ENCODE measurements at regions not wholly inside any gene's neighbourhood (a gene's known extent, or its start where the extent isn't known, plus 50 kb on each side); places are given as distances from the start of the nearest gene placed in this dataset.

DNA sequence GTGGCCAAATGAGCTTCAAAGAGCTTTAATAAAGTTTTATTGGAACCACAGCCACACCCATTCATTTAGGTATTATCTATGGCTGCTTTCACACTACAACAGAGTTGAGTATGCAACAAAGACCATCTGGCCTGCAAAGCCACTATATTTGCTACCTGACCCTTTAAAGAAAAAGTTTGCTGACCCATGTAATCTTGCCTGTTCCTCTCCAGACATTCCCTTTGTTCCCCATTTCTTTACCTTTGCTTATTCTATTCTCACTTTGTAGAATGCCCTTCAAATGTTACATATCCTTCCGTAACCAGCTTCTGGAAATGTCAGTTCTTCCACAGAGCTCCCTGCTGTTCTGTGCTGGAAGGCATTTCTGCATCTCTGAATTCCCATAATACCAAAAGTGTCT is 320.2 kb downstream of the TLE1 start:
- H3K27ac ChIP-seq (replicated peaks in 1 of 4), result no peak overlapping the region

DNA sequence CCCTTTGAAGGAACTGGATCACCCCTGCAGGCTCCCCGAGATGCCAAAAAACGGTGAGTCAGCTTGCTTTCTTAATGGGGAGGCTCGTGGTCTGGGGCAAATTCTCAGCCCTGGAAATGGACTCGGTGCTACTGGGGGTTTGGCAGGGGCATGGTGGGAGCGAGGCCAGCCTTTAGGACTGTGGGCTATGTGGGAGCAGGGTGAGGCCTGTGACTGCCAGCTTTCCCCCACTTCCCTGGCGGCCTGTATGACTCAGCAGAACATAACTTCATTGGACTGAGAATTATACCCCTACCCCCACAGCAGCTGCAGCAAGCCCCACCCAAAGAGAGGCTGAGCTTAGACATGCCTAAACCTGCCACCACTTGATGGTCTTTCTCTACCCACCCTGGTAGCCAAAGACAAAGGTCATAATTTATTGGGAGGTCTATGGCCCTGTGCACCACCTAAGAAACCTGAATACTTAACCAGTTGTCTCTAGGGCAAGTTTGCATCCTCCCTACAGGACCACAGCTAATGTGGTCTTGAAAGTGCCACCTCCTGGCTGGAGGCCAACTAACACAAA is 325.3 kb downstream of the TLE1 start:
- H3K9me3 ChIP-seq, result peaks cover 0 to 16% (median 6%) of the 10 kb centered on the region in 4 donors
- TF ChIP-seq EP300 (IDR thresholded peaks at IDR 0.05), result no peak
- no peak for TF ChIP-seq POLR2AphosphoS5 (IDR thresholded peaks at IDR 0.05)
- TF ChIP-seq POLR2A (IDR thresholded peaks at IDR 0.05; ENCODE audit: low read depth), result no peak
- TF ChIP-seq, protein P1, sequence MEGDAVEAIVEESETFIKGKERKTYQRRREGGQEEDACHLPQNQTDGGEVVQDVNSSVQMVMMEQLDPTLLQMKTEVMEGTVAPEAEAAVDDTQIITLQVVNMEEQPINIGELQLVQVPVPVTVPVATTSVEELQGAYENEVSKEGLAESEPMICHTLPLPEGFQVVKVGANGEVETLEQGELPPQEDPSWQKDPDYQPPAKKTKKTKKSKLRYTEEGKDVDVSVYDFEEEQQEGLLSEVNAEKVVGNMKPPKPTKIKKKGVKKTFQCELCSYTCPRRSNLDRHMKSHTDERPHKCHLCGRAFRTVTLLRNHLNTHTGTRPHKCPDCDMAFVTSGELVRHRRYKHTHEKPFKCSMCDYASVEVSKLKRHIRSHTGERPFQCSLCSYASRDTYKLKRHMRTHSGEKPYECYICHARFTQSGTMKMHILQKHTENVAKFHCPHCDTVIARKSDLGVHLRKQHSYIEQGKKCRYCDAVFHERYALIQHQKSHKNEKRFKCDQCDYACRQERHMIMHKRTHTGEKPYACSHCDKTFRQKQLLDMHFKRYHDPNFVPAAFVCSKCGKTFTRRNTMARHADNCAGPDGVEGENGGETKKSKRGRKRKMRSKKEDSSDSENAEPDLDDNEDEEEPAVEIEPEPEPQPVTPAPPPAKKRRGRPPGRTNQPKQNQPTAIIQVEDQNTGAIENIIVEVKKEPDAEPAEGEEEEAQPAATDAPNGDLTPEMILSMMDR (IDR thresholded peaks at IDR 0.05), result no peak
- 87% methylated on average over 6 of the region's 6 CpGs for WGBS
- H3K27me3 ChIP-seq, result no peaks in the 10 kb centered on the region
- H3K27ac ChIP-seq (replicated peaks in 1 of 4), result no peak overlapping the region
- H3K4me1 ChIP-seq, result no peaks in the 10 kb centered on the region
- intact Hi-C loops (cut with DNase I), result no loop called here
- no peak overlapping the region for H3K4me3 ChIP-seq
- H3K36me3 ChIP-seq, result no peaks in the 10 kb centered on the region
- no peak for DNase-seq (ENCODE audit: extremely low spot score)

More for the DNA sequence above, 320.2 kb downstream of the TLE1 start:
- intact Hi-C loops (cut with DNase I), result no loop called here
- Histone ChIP-seq H3K27me3 (no peaks in the 10 kb centered on the region), H3K36me3 (no peaks in the 10 kb centered on the region), H3K9me3 (peaks cover 0 to 16% (median 6%) of the 10 kb centered on the region in 4 donors), H3K4me3 (no peak overlapping the region), H3K4me1 (peaks cover 0 to 4% (median 0%) of the 10 kb centered on the region in 4 donors)
- DNase-seq (ENCODE audit: extremely low spot score), result no peak
- WGBS, result 100% methylated on average over 1 of the region's 1 CpG
- no peak for TF ChIP-seq POLR2AphosphoS5 (IDR thresholded peaks at IDR 0.05)
- TF ChIP-seq, protein P1 (IDR thresholded peaks at IDR 0.05), result no peak
- no peak for TF ChIP-seq EP300 (IDR thresholded peaks at IDR 0.05)
- TF ChIP-seq POLR2A (IDR thresholded peaks at IDR 0.05; ENCODE audit: low read depth), result no peak

DNA sequence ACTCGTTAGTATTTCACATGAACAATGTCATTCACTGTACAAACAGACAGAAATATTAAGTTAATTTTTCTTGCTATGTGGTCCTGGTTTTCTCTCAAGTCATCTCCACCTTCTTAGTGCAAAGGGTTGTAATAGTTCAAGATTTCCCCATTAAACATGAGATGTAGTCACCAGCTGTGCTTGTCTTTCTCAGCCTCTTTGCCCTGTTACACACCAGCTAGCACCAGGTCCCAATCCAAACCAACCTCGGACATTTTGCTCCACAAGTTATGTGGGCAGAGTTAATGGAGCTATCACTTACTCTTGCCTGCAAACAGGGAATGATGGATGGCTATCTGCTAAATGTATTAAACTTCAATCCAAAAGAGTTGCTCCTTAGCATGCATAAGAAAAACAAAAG is 328.1 kb downstream of the TLE1 start:
- intact Hi-C loops (cut with DNase I), result no loop called here
- Histone ChIP-seq H3K27me3 (no peaks in the 10 kb centered on the region), H3K9me3 (peaks cover 0 to 16% (median 6%) of the 10 kb centered on the region in 4 donors), H3K36me3 (no peaks in the 10 kb centered on the region), H3K27ac (replicated peaks in 1 of 4) (no peak overlapping the region), H3K4me1 (no peaks in the 10 kb centered on the region), H3K4me3 (no peak overlapping the region)
- TF ChIP-seq EP300 (IDR thresholded peaks at IDR 0.05) (no peak), POLR2A (IDR thresholded peaks at IDR 0.05; ENCODE audit: low read depth) (no peak), POLR2AphosphoS5 (IDR thresholded peaks at IDR 0.05) (no peak)
- TF ChIP-seq, protein P1 (IDR thresholded peaks at IDR 0.05), result no peak
- no peak for DNase-seq (ENCODE audit: extremely low spot score)
- 84% methylated on average over 2 of the region's 2 CpGs for WGBS

DNA sequence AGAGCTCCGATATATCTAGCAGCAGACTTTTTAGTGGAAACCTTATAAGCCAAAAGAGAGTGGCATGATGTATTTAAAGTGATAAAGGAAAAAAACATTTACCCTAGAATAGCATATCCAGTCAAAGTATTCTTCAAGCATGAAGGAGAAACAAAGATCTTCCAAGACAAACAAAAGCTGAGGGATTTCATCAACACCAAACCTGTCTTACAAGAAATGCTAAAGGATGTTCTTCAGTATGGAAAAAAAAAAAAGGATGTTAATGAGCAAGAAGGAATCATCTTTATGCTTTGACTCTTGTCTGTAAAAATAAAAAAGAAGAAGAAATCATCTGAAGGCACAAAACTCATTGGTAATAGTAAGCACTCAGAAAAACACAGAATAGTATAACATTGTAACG is 338.2 kb downstream of the TLE1 start:
- H3K27ac ChIP-seq (replicated peaks in 1 of 4), result no peak overlapping the region
- no peak for DNase-seq (ENCODE audit: extremely low spot score)
- 87% methylated on average over 2 of the region's 2 CpGs for WGBS
- H3K27me3 ChIP-seq, result no peaks in the 10 kb centered on the region
- H3K36me3 ChIP-seq, result no peaks in the 10 kb centered on the region
- intact Hi-C loops (cut with DNase I), result no loop called here
- H3K4me3 ChIP-seq, result no peak overlapping the region
- no peaks in the 10 kb centered on the region for H3K9me3 ChIP-seq
- no peaks in the 10 kb centered on the region for H3K4me1 ChIP-seq
- TF ChIP-seq, protein P1 (IDR thresholded peaks at IDR 0.05), result no peak
- TF ChIP-seq EP300 (IDR thresholded peaks at IDR 0.05) (no peak), POLR2AphosphoS5 (IDR thresholded peaks at IDR 0.05) (no peak), POLR2A (IDR thresholded peaks at IDR 0.05; ENCODE audit: low read depth) (no peak)

DNA sequence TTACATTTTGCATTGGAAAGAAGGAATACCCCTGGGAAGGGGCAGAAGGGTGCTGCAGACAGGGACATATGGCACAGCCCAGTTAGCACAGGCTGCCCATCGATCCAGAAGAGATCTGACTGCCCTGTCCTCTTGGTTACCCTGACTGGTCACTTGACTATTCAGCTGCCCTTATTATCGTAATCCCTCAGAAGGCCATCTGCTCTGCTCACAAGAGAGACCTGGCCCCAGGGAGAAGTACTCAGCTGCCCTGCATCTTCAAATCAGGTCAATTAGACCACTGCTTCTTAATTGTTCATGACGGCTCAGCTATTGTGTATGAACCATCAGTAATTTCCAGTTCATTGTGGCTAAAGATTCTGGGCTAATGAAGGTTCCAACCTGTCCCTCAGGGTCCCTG is 345.0 kb downstream of the TLE1 start:
- no peak for DNase-seq (ENCODE audit: extremely low spot score)
- Histone ChIP-seq H3K36me3 (no peaks in the 10 kb centered on the region), H3K4me3 (no peak overlapping the region), H3K27me3 (no peaks in the 10 kb centered on the region), H3K4me1 (no peaks in the 10 kb centered on the region), H3K9me3 (no peaks in the 10 kb centered on the region), H3K27ac (replicated peaks in 1 of 4) (no peak overlapping the region)
- 91% methylated on average over 3 of the region's 3 CpGs for WGBS
- no peak for TF ChIP-seq EP300 (IDR thresholded peaks at IDR 0.05)
- TF ChIP-seq, protein P1 (IDR thresholded peaks at IDR 0.05), result no peak
- no peak for TF ChIP-seq POLR2A (IDR thresholded peaks at IDR 0.05; ENCODE audit: low read depth)
- TF ChIP-seq POLR2AphosphoS5 (IDR thresholded peaks at IDR 0.05), result no peak
- intact Hi-C loops (cut with DNase I), result no loop called here
